SK-N-SH treated with all-trans-retinoic acid at 6 μM for 48 hours (cell line): ENCODE measurements at regions not wholly inside any gene's neighbourhood (a gene's known extent, or its start where the extent isn't known, plus 50 kb on each side); places are given as distances from the start of the nearest gene placed in this dataset.

Experiments used
- ATAC-seq: fragments of 200-7000 bp; cut with Tn5 transposase; 3 replicates; pipeline ENCODE4 v1.9.1; 2020; ENCODE audit warnings: mild to moderate bottlenecking, moderate library complexity
- ARNTL ChIP-seq: fragments of 450-650 bp; formaldehyde crosslinking; IDR thresholded peaks from 2 replicates; pipeline ENCODE4 v1.5.0; 2020; ENCODE audit warnings: low read depth, mild to moderate bottlenecking, moderate library complexity, borderline replicate concordance
- BACH2 ChIP-seq: fragments of 250-450 bp; sonication (Bioruptor Pico); IDR thresholded peaks from 2 replicates; pipeline ENCODE4 v1.9.0; 2021; ENCODE audit warnings: mild to moderate bottlenecking, borderline replicate concordance
- CSDC2 ChIP-seq: fragments of 250-450 bp; sonication (Bioruptor Pico); IDR thresholded peaks from 2 replicates; pipeline ENCODE4 v1.5.0; 2020; ENCODE audit warnings: mild to moderate bottlenecking, moderate library complexity
- ESRRG ChIP-seq: fragments of 250-450 bp; sonication (Bioruptor Pico); IDR thresholded peaks from 2 replicates; pipeline ENCODE4 v1.6.1; 2021; ENCODE audit warnings: mild to moderate bottlenecking
- GLIS3 ChIP-seq: fragments of 250-450 bp; sonication (Bioruptor Pico); IDR thresholded peaks from 2 replicates; pipeline ENCODE4 v1.5.0; 2020; ENCODE audit warnings: mild to moderate bottlenecking, moderate library complexity
- OSR1 ChIP-seq: fragments of 250-450 bp; sonication (Bioruptor Pico); IDR thresholded peaks from 2 replicates; pipeline ENCODE4 v1.8.0; 2022; ENCODE audit warnings: moderate library complexity, mild to moderate bottlenecking, inconsistent platforms
- PPARA ChIP-seq: fragments of 250-450 bp; sonication (Bioruptor Pico); IDR thresholded peaks from 2 replicates; pipeline ENCODE4 v1.5.0; 2020; ENCODE audit warnings: mild to moderate bottlenecking, borderline replicate concordance
- RARB ChIP-seq: fragments of 250-450 bp; sonication (Bioruptor Pico); IDR thresholded peaks from 2 replicates; pipeline ENCODE4 v1.8.0; 2021; ENCODE audit warnings: mild to moderate bottlenecking, moderate library complexity
- SNAI2 ChIP-seq: fragments of 250-450 bp; sonication (Bioruptor Pico); IDR thresholded peaks from 2 replicates; pipeline ENCODE4 v1.5.0; 2020; ENCODE audit warnings: mild to moderate bottlenecking, moderate library complexity
- TCF4 ChIP-seq: fragments of 250-450 bp; sonication (Bioruptor Pico); IDR thresholded peaks from 2 replicates; pipeline ENCODE4 v1.8.0; 2021; ENCODE audit warnings: mild to moderate bottlenecking, moderate library complexity, borderline replicate concordance
- TOX ChIP-seq: fragments of 250-450 bp; sonication (Bioruptor Pico); IDR thresholded peaks from 2 replicates; pipeline ENCODE4 v1.8.0; 2021; ENCODE audit warnings: mild to moderate bottlenecking, moderate library complexity, borderline replicate concordance
- ZC3H10 ChIP-seq: fragments of 250-450 bp; sonication (Bioruptor Pico); IDR thresholded peaks from 2 replicates; pipeline ENCODE4 v1.5.1; 2021; ENCODE audit warnings: mild to moderate bottlenecking, moderate library complexity
- ZFP3 ChIP-seq: fragments of 250-450 bp; sonication (Bioruptor Pico); IDR thresholded peaks from 2 replicates; pipeline ENCODE4 v1.5.0; 2020; ENCODE audit warnings: mild to moderate bottlenecking, moderate library complexity
- ZNF565 ChIP-seq: fragments of 450-650 bp; formaldehyde crosslinking; conservative IDR thresholded peaks from 2 replicates; pipeline ENCODE4 v1.5.0; 2020; ENCODE audit warnings: low read depth, mild to moderate bottlenecking, moderate library complexity
- ZNF8 ChIP-seq: fragments of 450-650 bp; formaldehyde crosslinking; IDR thresholded peaks from 2 replicates; pipeline ENCODE4 v1.5.0; 2020; ENCODE audit warnings: mild to moderate bottlenecking, moderate library complexity
- TF ChIP-seq, protein P1 (sequence below): fragments of 250-450 bp; sonication (Bioruptor Pico); IDR thresholded peaks from 2 replicates; pipeline ENCODE4 v1.5.1; 2021; ENCODE audit warnings: mild to moderate bottlenecking, moderate library complexity
- TF ChIP-seq, protein P2 (sequence below): fragments of 250-450 bp; sonication (Bioruptor Pico); IDR thresholded peaks from 2 replicates; pipeline ENCODE4 v1.5.1; 2020; ENCODE audit warnings: low read depth, mild to moderate bottlenecking, moderate library complexity
- TF ChIP-seq, protein P3 (sequence below): fragments of 250-450 bp; sonication (Bioruptor Pico); IDR thresholded peaks from 2 replicates; pipeline ENCODE4 v1.8.0; 2020; ENCODE audit warnings: mild to moderate bottlenecking, moderate library complexity, borderline replicate concordance
- TF ChIP-seq, protein P4 (sequence below): fragments of 250-450 bp; sonication (Bioruptor Pico); IDR thresholded peaks from 2 replicates; pipeline ENCODE4 v1.5.0; 2020; ENCODE audit warnings: mild to moderate bottlenecking, moderate library complexity

DNA sequence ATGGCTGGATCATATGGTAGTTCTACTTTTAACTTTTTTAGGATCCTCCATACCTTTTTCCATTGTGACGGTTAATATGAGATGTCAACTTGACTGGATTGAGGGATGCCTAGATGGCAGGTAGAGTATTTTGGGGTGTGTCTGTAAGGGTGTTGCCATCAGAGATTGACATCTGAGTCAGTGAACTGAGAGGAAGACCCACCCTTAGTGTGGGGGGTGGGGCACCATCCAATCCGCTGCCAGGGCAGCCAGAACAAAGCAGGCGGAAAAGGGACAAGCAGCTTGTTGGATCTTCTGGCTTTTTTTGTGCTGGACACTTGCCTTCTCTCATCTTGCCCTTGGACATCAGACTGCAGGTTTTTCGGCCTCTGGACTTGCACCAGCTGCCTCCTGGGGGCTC, 168.5 kb upstream of the CXCL13 start:
- TF ChIP-seq ESRRG: no peak
- TF ChIP-seq PPARA (CRISPR knock-in tag): no peak
- no peak for TF ChIP-seq TOX (CRISPR knock-in tag)
- no peak for TF ChIP-seq SNAI2
- TF ChIP-seq RARB: no peak
- TF ChIP-seq ZFP3 (CRISPR knock-in tag): no peak
- no peak for TF ChIP-seq BACH2 (CRISPR knock-in tag)
- no peak for TF ChIP-seq CSDC2 (CRISPR knock-in tag)
- TF ChIP-seq, protein P1, sequence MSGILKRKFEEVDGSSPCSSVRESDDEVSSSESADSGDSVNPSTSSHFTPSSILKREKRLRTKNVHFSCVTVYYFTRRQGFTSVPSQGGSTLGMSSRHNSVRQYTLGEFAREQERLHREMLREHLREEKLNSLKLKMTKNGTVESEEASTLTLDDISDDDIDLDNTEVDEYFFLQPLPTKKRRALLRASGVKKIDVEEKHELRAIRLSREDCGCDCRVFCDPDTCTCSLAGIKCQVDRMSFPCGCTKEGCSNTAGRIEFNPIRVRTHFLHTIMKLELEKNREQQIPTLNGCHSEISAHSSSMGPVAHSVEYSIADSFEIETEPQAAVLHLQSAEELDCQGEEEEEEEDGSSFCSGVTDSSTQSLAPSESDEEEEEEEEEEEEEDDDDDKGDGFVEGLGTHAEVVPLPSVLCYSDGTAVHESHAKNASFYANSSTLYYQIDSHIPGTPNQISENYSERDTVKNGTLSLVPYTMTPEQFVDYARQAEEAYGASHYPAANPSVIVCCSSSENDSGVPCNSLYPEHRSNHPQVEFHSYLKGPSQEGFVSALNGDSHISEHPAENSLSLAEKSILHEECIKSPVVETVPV (CRISPR knock-in tag): no peak
- TF ChIP-seq ZNF565 (CRISPR knock-in tag): no peak
- TF ChIP-seq OSR1 (CRISPR knock-in tag): no peak
- TF ChIP-seq, protein P2, sequence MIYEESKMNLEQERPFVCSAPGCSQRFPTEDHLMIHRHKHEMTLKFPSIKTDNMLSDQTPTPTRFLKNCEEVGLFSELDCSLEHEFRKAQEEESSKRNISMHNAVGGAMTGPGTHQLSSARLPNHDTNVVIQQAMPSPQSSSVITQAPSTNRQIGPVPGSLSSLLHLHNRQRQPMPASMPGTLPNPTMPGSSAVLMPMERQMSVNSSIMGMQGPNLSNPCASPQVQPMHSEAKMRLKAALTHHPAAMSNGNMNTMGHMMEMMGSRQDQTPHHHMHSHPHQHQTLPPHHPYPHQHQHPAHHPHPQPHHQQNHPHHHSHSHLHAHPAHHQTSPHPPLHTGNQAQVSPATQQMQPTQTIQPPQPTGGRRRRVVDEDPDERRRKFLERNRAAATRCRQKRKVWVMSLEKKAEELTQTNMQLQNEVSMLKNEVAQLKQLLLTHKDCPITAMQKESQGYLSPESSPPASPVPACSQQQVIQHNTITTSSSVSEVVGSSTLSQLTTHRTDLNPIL: no peak
- TF ChIP-seq, protein P3, sequence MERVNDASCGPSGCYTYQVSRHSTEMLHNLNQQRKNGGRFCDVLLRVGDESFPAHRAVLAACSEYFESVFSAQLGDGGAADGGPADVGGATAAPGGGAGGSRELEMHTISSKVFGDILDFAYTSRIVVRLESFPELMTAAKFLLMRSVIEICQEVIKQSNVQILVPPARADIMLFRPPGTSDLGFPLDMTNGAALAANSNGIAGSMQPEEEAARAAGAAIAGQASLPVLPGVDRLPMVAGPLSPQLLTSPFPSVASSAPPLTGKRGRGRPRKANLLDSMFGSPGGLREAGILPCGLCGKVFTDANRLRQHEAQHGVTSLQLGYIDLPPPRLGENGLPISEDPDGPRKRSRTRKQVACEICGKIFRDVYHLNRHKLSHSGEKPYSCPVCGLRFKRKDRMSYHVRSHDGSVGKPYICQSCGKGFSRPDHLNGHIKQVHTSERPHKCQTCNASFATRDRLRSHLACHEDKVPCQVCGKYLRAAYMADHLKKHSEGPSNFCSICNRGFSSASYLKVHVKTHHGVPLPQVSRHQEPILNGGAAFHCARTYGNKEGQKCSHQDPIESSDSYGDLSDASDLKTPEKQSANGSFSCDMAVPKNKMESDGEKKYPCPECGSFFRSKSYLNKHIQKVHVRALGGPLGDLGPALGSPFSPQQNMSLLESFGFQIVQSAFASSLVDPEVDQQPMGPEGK (CRISPR knock-in tag): no peak
- no peak for TF ChIP-seq GLIS3 (CRISPR knock-in tag)
- no peak for TF ChIP-seq ZNF8
- TF ChIP-seq, protein P4, sequence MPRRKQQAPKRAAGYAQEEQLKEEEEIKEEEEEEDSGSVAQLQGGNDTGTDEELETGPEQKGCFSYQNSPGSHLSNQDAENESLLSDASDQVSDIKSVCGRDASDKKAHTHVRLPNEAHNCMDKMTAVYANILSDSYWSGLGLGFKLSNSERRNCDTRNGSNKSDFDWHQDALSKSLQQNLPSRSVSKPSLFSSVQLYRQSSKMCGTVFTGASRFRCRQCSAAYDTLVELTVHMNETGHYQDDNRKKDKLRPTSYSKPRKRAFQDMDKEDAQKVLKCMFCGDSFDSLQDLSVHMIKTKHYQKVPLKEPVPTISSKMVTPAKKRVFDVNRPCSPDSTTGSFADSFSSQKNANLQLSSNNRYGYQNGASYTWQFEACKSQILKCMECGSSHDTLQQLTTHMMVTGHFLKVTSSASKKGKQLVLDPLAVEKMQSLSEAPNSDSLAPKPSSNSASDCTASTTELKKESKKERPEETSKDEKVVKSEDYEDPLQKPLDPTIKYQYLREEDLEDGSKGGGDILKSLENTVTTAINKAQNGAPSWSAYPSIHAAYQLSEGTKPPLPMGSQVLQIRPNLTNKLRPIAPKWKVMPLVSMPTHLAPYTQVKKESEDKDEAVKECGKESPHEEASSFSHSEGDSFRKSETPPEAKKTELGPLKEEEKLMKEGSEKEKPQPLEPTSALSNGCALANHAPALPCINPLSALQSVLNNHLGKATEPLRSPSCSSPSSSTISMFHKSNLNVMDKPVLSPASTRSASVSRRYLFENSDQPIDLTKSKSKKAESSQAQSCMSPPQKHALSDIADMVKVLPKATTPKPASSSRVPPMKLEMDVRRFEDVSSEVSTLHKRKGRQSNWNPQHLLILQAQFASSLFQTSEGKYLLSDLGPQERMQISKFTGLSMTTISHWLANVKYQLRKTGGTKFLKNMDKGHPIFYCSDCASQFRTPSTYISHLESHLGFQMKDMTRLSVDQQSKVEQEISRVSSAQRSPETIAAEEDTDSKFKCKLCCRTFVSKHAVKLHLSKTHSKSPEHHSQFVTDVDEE (CRISPR knock-in tag): no peak
- no peak for ATAC-seq

DNA sequence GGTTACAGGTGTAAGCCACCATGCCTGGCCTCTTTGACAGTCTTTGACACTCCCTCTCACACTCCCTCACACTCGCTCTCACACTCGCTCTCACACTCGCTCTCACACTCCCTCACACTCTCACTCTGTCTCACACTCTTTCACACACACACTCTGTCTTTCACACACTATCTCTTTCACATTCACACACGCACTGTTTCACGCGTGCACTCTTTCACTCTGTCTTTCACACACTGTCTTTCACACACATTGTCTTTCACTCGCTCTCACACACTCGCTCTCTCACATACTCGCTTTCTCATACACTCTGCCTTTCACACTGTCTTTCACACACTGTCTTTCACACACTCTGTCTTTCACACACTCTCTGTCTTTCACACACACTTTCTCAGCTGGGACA, 167.1 kb upstream of the CXCL13 start:
- no peak for ATAC-seq
- TF ChIP-seq ZC3H10 (CRISPR knock-in tag): no peak
- no peak for TF ChIP-seq TOX (CRISPR knock-in tag)
- no peak for TF ChIP-seq OSR1 (CRISPR knock-in tag)
- no peak for TF ChIP-seq TCF4
- TF ChIP-seq GLIS3 (CRISPR knock-in tag): no peak
- no peak for TF ChIP-seq CSDC2 (CRISPR knock-in tag)
- TF ChIP-seq ZNF8: no peak
- TF ChIP-seq, protein P3 (CRISPR knock-in tag): no peak
- no peak for TF ChIP-seq SNAI2

DNA sequence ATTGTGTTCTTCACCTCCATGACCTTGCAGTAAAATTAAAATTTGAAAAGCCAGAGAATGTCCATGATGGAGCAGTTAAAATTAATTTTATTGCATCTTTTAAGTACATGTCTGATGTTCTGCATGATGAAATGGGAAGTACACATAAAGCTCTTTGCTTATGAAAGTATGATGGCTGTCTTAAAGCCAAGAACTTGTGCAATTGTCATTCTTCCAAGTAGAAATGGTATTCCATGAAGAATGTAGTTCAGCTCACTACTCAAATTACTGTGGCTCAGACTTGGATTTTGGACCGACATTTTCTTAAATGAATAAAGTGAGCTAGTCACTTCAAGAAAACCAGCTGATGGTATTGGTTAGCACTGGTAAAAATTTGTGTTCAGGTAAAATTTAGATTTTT, 161.7 kb upstream of the CXCL13 start:
- no peak for ATAC-seq
- TF ChIP-seq TCF4 (no peak), ARNTL (no peak), ZFP3 (CRISPR knock-in tag) (no peak)
- TF ChIP-seq, protein P1 (CRISPR knock-in tag): no peak
